Neuronal stem cell (in vitro differentiated cells): ENCODE measurements at regions not wholly inside any gene's neighbourhood (a gene's known extent, or its start where the extent isn't known, plus 50 kb on each side); places are given as distances from the start of the nearest gene placed in this dataset.

Source experiments
- DNase-seq: peaks from one replicate; pipeline ENCODE4 v3.0.0-alpha.2; 2013; ENCODE audit warnings: low spot score
- H2AFZ ChIP-seq: one replicate; pipeline ENCODE4 v1.6.1; 2013; ENCODE audit warnings: mild to moderate bottlenecking, low read length, inconsistent platforms
- H2AK5ac ChIP-seq: 2 replicates; pipeline ENCODE4 v1.6.1; 2013; ENCODE audit warnings: low read depth, mild to moderate bottlenecking, inconsistent platforms, low read length, moderate library complexity, mixed read lengths
- H2BK120ac ChIP-seq: 2 replicates; pipeline ENCODE4 v1.6.1; 2013; ENCODE audit warnings: low read depth, mild to moderate bottlenecking, inconsistent platforms, low read length, moderate library complexity, mixed read lengths
- H2BK12ac ChIP-seq: one replicate; pipeline ENCODE4 v1.6.1; 2013; ENCODE audit warnings: low read length, inconsistent platforms
- H2BK15ac ChIP-seq: 2 replicates; pipeline ENCODE4 v1.6.1; 2013; ENCODE audit warnings: mild to moderate bottlenecking, low read length, inconsistent platforms, mixed read lengths
- H2BK5ac ChIP-seq: one replicate; pipeline ENCODE4 v1.6.1; 2013; ENCODE audit warnings: inconsistent platforms, mild to moderate bottlenecking, low read length, moderate library complexity
- H3K14ac ChIP-seq: one replicate; pipeline ENCODE4 v1.6.1; 2013; ENCODE audit warnings: low read length, inconsistent platforms
- H3K18ac ChIP-seq: 2 replicates; pipeline ENCODE4 v1.6.1; 2013; ENCODE audit warnings: low read length, inconsistent platforms
- H3K23ac ChIP-seq: 2 replicates; pipeline ENCODE4 v1.6.1; 2013; ENCODE audit warnings: low read depth, mild to moderate bottlenecking, mixed read lengths, low read length, inconsistent platforms; ENCODE audit not compliant: poor library complexity
- H3K27ac ChIP-seq: replicated peaks from 3 replicates; pipeline ENCODE4 v1.5.1; 2013; ENCODE audit warnings: low read length, inconsistent platforms
- H3K27me3 ChIP-seq, 3 experiments: 2 replicates each; pipeline ENCODE4 v1.6.1; 2013; ENCODE audit warnings: low read length in 3 of 3, mild to moderate bottlenecking in 2 of 3, inconsistent platforms in 1 of 3, low read depth in 1 of 3, mixed read lengths in 1 of 3, moderate library complexity in 1 of 3; ENCODE audit not compliant: control insufficient read depth in 3 of 3, insufficient read depth in 3 of 3
- H3K36me3 ChIP-seq, 2 donors: replicated peaks in 1 of 2; 2 replicates each; pipeline ENCODE4 v1.6.1; 2013; ENCODE audit warnings: low read length in 2 of 2; ENCODE audit not compliant: control insufficient read depth in 2 of 2, insufficient read depth in 2 of 2
- H3K4ac ChIP-seq: 2 replicates; pipeline ENCODE4 v1.6.1; 2013; ENCODE audit warnings: inconsistent platforms, mild to moderate bottlenecking, low read length, moderate library complexity
- H3K4me1 ChIP-seq, 2 donors: 1 replicate in 1 of 2; 2 replicates in 1 of 2; pipeline ENCODE4 v1.6.1; 2013; ENCODE audit warnings: low read length in 2 of 2, low read depth in 1 of 2; ENCODE audit not compliant: control insufficient read depth in 2 of 2, insufficient read depth in 1 of 2
- H3K4me2 ChIP-seq: one replicate; pipeline ENCODE4 v1.6.1; 2013; ENCODE audit warnings: mild to moderate bottlenecking, low read length, inconsistent platforms; ENCODE audit not compliant: insufficient read depth, poor library complexity, severe bottlenecking
- H3K4me3 ChIP-seq, 2 donors: 2 replicates each; pipeline ENCODE4 v1.5.1; 2013; ENCODE audit warnings: low read length in 2 of 2, mild to moderate bottlenecking in 2 of 2, inconsistent platforms in 1 of 2, moderate library complexity in 1 of 2
- H3K79me1 ChIP-seq: one replicate; pipeline ENCODE4 v1.6.1; 2013; ENCODE audit warnings: low read depth, mild to moderate bottlenecking, inconsistent platforms, low read length, moderate library complexity
- H3K9ac ChIP-seq: one replicate; pipeline ENCODE4 v1.6.1; 2013; ENCODE audit warnings: mild to moderate bottlenecking, low read depth, low read length, inconsistent platforms; ENCODE audit not compliant: poor library complexity
- H3K9me3 ChIP-seq, 2 donors: replicated peaks in 1 of 2; 2 replicates each; pipeline versions ENCODE3 to v1.6.1; 2013; ENCODE audit warnings: low read length in 2 of 2, mild to moderate bottlenecking in 2 of 2, inconsistent platforms in 1 of 2, low read depth in 1 of 2, mixed read lengths in 1 of 2, moderate library complexity in 1 of 2; ENCODE audit not compliant: control insufficient read depth in 2 of 2, insufficient read depth in 1 of 2
- H4K8ac ChIP-seq: one replicate; pipeline ENCODE4 v1.6.1; 2013; ENCODE audit warnings: low read depth, mild to moderate bottlenecking, inconsistent platforms, low read length, moderate library complexity
- H4K91ac ChIP-seq: one replicate; pipeline ENCODE4 v1.6.1; 2013; ENCODE audit warnings: low read length, low read depth, mild to moderate bottlenecking, inconsistent platforms; ENCODE audit not compliant: poor library complexity
- WGBS, 2 donors: extraction: QIAGEN DNeasy Blood & Tissue Kit; methylation state at CpG; one replicate each; pipeline ENCODE4 v1.1.7; 2013; ENCODE audit warnings: missing lambda C conversion rate in 2 of 2, mixed read lengths in 1 of 2; ENCODE audit not compliant: insufficient read length in 2 of 2, insufficient replicate concordance in 1 of 2; ENCODE audit errors: extremely low coverage in 2 of 2; 5-methylcytosine and 5-hydroxymethylcytosine counted together

GRCh38 chr15:58309963-58310928 lies 121.5 kb upstream of the LIPC start:
- H3K18ac ChIP-seq = no peak overlapping the region
- H2BK12ac ChIP-seq = no peak overlapping the region
- DNase-seq = no peak
- H4K91ac ChIP-seq = no peak overlapping the region
- no peak overlapping the region for H4K8ac ChIP-seq
- H3K9me3 ChIP-seq = no peaks in the 10 kb centered on the region
- no peaks in the 10 kb centered on the region for H3K36me3 ChIP-seq
- H2BK5ac ChIP-seq = no peak overlapping the region
- H3K23ac ChIP-seq = no peak overlapping the region
- no peaks in the 10 kb centered on the region for H3K79me1 ChIP-seq
- no peak overlapping the region for H2AK5ac ChIP-seq
- H3K4me2 ChIP-seq = no peak overlapping the region
- peaks cover 15 to 29% of the 10 kb centered on the region in 2 donors for H3K4me1 ChIP-seq
- no peak overlapping the region for H3K14ac ChIP-seq
- no peak overlapping the region for H2BK15ac ChIP-seq
- WGBS, 2 donors = no CpG with 5 or more reads among the region's 20 CpGs
- H2AFZ ChIP-seq = no peak overlapping the region
- H3K4me3 ChIP-seq = no peak overlapping the region
- H3K4ac ChIP-seq = no peak overlapping the region
- no peak overlapping the region for H3K9ac ChIP-seq
- H2BK120ac ChIP-seq = no peak overlapping the region
- H3K27me3 ChIP-seq = no peaks in the 10 kb centered on the region
- no peak overlapping the region for H3K27ac ChIP-seq

GRCh38 chr15:58311556-58311955 lies 120.2 kb upstream of the LIPC start:
- Histone ChIP-seq H2BK15ac (no peak overlapping the region), H3K14ac (no peak overlapping the region), H3K9me3 (no peaks in the 10 kb centered on the region), H3K27ac (no peak overlapping the region), H3K4ac (no peak overlapping the region), H3K4me3 (no peak overlapping the region), H3K9ac (no peak overlapping the region), H3K36me3 (no peaks in the 10 kb centered on the region), H4K8ac (no peak overlapping the region), H3K27me3 (no peaks in the 10 kb centered on the region), H2BK5ac (no peak overlapping the region), H2BK120ac (no peak overlapping the region), H3K23ac (no peak overlapping the region), H3K79me1 (no peaks in the 10 kb centered on the region), H4K91ac (no peak overlapping the region), H2AK5ac (no peak overlapping the region), H3K4me1 (peaks cover 10 to 23% of the 10 kb centered on the region in 2 donors), H2BK12ac (no peak overlapping the region), H2AFZ (no peak overlapping the region), H3K18ac (no peak overlapping the region), H3K4me2 (no peak overlapping the region)
- no CpG with 5 or more reads among the region's 4 CpGs for WGBS, 2 donors
- no peak for DNase-seq

GRCh38 chr15:58312031-58312430 lies 119.8 kb upstream of the LIPC start:
- H3K4me3 ChIP-seq = no peak overlapping the region
- H2AFZ ChIP-seq = no peak overlapping the region
- H3K79me1 ChIP-seq = no peaks in the 10 kb centered on the region
- no peak overlapping the region for H4K91ac ChIP-seq
- H3K9ac ChIP-seq = no peak overlapping the region
- no peaks in the 10 kb centered on the region for H3K36me3 ChIP-seq
- no peak overlapping the region for H3K14ac ChIP-seq
- H4K8ac ChIP-seq = no peak overlapping the region
- H2BK5ac ChIP-seq = no peak overlapping the region
- no peak overlapping the region for H3K23ac ChIP-seq
- H2AK5ac ChIP-seq = no peak overlapping the region
- no peak overlapping the region for H2BK15ac ChIP-seq
- peaks cover 7 to 19% of the 10 kb centered on the region in 2 donors for H3K4me1 ChIP-seq
- no peak overlapping the region for H3K27ac ChIP-seq
- no peak overlapping the region for H3K4me2 ChIP-seq
- H3K18ac ChIP-seq = no peak overlapping the region
- H2BK12ac ChIP-seq = no peak overlapping the region
- no peaks in the 10 kb centered on the region for H3K9me3 ChIP-seq
- H3K4ac ChIP-seq = no peak overlapping the region
- no peak overlapping the region for H2BK120ac ChIP-seq
- H3K27me3 ChIP-seq = no peaks in the 10 kb centered on the region
- no CpG with 5 or more reads among the region's 5 CpGs for WGBS, 2 donors
- DNase-seq = no peak

- H3K23ac ChIP-seq = no peak overlapping the region
- WGBS, 2 donors = no CpG with 5 or more reads among the region's 5 CpGs
- no peak overlapping the region for H2AFZ ChIP-seq
- H2BK15ac ChIP-seq = no peak overlapping the region
- no peak overlapping the region for H3K4me2 ChIP-seq
- H2AK5ac ChIP-seq = no peak overlapping the region
- no peak for DNase-seq
- H2BK120ac ChIP-seq = no peak overlapping the region
- H3K4me3 ChIP-seq = no peak overlapping the region
- H3K4me1 ChIP-seq = peaks cover 0 to 9% of the 10 kb centered on the region in 2 donors
- H3K27me3 ChIP-seq = no peaks in the 10 kb centered on the region
- H3K4ac ChIP-seq = no peak overlapping the region
- H3K27ac ChIP-seq = no peak overlapping the region
- H4K8ac ChIP-seq = no peak overlapping the region
- H3K9me3 ChIP-seq = no peaks in the 10 kb centered on the region
- no peak overlapping the region for H4K91ac ChIP-seq
- H3K36me3 ChIP-seq = no peaks in the 10 kb centered on the region
- H2BK12ac ChIP-seq = peak overlapping the region; percentile 69
- no peak overlapping the region for H3K18ac ChIP-seq
- H3K14ac ChIP-seq = no peak overlapping the region
- no peaks in the 10 kb centered on the region for H3K79me1 ChIP-seq
- no peak overlapping the region for H2BK5ac ChIP-seq
- no peak overlapping the region for H3K9ac ChIP-seq
These were observed 118.5 kb upstream of the LIPC start for GRCh38 chr15:58313304-58313703.
